ENCODE measurements at regions not wholly inside any gene's neighbourhood (a gene's known extent, or its start where the extent isn't known, plus 50 kb on each side); places are given as distances from the start of the nearest gene placed in this dataset.

DNA sequence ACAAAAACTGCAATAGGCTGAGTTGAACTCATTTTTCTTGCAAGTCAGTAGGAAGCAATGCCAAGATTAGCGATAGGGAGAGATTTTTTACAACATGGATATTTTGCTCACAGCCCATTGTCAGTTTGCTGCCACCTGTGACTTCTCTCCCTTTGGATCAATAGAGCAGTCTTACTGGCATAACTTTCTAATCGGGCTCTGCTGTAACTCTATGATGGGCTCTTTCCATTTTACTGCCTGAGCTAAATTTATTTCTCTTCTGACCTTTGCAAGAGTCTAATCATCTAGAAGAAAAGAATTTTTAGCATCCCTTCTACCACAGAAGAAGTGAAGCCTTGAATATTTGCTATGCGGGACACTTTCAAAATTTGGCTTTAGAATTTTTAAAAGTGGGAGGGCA, 53.6 kb upstream of the SGCD start:
- Mint-ChIP-seq H3K27me3 (peaks cover 2% of the 10 kb centered on the region), H3K36me3 (ENCODE audit: low read depth) (no peaks in the 10 kb centered on the region), H3K27ac (no peak overlapping the region), H3K9me3 (peaks cover 4% of the 10 kb centered on the region), H3K4me3 (no peak overlapping the region), H3K4me1 (ENCODE audit: low read depth) (no peaks in the 10 kb centered on the region)
- DNase-seq, result no peak
- POLR2A ChIA-PET, result interaction anchor here (0.5 kb wide), 1 partner anchor 19 kb away, joined by 3 read pairs; no protein-coding TSS in a partner anchor
- ATAC-seq, result no peak
- intact Hi-C loops (cut with micrococcal nuclease), result no loop called here
- CTCF ChIA-PET, result no interaction called here
- TF ChIP-seq, protein P1, sequence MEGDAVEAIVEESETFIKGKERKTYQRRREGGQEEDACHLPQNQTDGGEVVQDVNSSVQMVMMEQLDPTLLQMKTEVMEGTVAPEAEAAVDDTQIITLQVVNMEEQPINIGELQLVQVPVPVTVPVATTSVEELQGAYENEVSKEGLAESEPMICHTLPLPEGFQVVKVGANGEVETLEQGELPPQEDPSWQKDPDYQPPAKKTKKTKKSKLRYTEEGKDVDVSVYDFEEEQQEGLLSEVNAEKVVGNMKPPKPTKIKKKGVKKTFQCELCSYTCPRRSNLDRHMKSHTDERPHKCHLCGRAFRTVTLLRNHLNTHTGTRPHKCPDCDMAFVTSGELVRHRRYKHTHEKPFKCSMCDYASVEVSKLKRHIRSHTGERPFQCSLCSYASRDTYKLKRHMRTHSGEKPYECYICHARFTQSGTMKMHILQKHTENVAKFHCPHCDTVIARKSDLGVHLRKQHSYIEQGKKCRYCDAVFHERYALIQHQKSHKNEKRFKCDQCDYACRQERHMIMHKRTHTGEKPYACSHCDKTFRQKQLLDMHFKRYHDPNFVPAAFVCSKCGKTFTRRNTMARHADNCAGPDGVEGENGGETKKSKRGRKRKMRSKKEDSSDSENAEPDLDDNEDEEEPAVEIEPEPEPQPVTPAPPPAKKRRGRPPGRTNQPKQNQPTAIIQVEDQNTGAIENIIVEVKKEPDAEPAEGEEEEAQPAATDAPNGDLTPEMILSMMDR (IDR thresholded peaks at IDR 0.05), result no peak

DNA sequence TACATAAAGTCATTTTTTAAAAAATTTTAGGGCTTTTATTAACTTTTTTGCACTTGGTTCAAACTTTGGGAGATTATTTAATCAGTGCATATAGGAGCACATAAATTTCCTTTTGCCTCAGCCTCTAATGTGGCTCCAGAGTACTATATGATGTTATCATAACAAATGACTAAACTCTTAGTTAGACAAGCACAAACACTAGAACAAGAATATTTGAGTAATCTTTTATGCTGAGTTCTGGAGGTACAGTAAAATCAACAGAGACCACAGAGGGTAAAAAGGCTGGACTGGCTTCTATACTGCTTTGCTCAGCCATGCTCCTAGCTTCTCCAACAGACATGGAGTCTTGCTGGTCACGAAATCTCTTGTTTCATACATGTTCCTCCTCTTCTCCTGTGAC, 52.5 kb upstream of the SGCD start:
- no peak for DNase-seq
- ATAC-seq, result no peak
- Mint-ChIP-seq H3K9me3 (peaks cover 4% of the 10 kb centered on the region), H3K4me3 (no peak overlapping the region), H3K27ac (no peak overlapping the region), H3K27me3 (peaks cover 2% of the 10 kb centered on the region), H3K4me1 (ENCODE audit: low read depth) (no peaks in the 10 kb centered on the region), H3K36me3 (ENCODE audit: low read depth) (no peaks in the 10 kb centered on the region)
- ChIA-PET POLR2A (no interaction called here), CTCF (no interaction called here)
- TF ChIP-seq, protein P1 (IDR thresholded peaks at IDR 0.05), result no peak
- intact Hi-C loops (cut with micrococcal nuclease), result no loop called here

Measured in activated CD8-positive, alpha-beta T cell treated with anti-CD3 and anti-CD28 coated beads for 36 hours (primary cell).